ENCODE measurements at regions not wholly inside any gene's neighbourhood (a gene's known extent, or its start where the extent isn't known, plus 50 kb on each side); places are given as distances from the start of the nearest gene placed in this dataset.

DNA sequence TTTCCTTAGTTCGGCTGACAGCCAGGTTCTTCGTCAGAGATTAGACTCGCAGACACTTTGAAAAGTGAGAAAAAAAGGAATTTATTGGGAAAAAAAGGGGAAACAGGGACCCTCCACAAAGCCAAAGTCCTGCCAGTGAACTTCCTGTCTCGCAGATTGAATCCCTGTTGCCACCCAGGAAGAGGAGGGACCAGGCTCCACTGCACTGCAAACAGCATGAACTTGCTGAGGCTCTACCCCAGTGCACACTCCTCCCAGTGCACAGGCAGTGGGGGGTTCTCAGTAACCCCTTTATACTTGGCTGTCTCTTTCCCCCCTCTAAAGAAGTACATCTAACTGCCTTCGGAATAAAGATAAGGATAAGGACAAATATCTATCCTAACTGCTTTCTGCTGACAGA is 959.0 kb downstream of the GRIK2 start:
- H3K9me3 ChIP-seq (replicated peaks): 0 out of 2 replicates have a peak, but pooled peaks cover 3% of the 10 kb centered on the region
- no peak for DNase-seq (ENCODE audit: low read depth in 1 of 2, low spot score in 2 of 2)

DNA sequence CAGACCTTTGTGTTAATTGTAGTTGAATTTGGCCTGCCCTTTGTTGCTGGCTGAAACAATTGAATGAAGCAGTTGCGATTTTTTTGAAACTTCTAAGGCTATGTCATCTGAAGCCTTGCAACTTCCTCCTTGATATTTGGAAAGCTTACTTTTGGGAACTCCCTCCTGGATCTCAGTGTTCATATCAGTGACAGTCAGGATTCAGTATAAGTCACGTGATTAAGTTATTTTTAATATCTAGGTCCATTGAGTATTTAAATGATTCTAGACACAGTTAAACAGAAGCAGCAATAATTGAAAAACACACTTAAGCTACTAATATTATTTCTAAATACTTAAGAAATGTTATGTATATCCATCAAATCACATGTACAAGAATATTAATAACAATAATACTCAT is 951.3 kb downstream of the GRIK2 start:
- Histone ChIP-seq H3K4me1 (replicated peaks) (no peaks in the 10 kb centered on the region), H3K4me3 (no peak overlapping the region), H3K27ac (no peak overlapping the region), H3K9me3 (replicated peaks) (0 out of 2 replicates have a peak, but pooled peaks cover 3% of the 10 kb centered on the region), H3K36me3 (no peaks in the 10 kb centered on the region), H3K27me3 (replicated peaks) (no peaks in the 10 kb centered on the region)
- no peak for DNase-seq (ENCODE audit: low read depth in 1 of 2, low spot score in 2 of 2)

More for the DNA sequence above, 959.0 kb downstream of the GRIK2 start:
- Histone ChIP-seq H3K27ac (no peak overlapping the region), H3K27me3 (replicated peaks) (no peaks in the 10 kb centered on the region), H3K36me3 (no peaks in the 10 kb centered on the region), H3K4me3 (no peak overlapping the region), H3K4me1 (replicated peaks) (no peaks in the 10 kb centered on the region)

DNA sequence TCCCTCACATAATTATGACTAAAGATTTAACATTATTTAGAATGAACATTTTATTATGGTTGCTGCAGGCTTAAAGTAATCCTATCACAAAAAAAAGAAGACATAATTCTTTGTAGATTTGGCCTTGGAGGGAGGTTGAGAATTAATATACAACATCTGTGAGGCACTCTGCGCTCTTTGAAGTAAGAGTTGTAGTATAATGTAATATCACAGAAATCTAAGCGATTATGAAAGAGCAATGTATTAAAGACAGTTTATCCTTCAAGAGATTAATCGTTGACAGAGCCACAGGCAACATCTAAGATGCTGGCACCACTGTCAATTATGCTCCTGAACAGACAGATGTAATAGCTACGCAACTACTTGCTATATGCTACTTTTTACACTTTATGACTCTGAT is 946.8 kb downstream of the GRIK2 start:
- Histone ChIP-seq H3K27ac (no peak overlapping the region), H3K4me1 (replicated peaks) (no peaks in the 10 kb centered on the region)
- no peak for DNase-seq (ENCODE audit: low read depth in 1 of 2, low spot score in 2 of 2)

DNA sequence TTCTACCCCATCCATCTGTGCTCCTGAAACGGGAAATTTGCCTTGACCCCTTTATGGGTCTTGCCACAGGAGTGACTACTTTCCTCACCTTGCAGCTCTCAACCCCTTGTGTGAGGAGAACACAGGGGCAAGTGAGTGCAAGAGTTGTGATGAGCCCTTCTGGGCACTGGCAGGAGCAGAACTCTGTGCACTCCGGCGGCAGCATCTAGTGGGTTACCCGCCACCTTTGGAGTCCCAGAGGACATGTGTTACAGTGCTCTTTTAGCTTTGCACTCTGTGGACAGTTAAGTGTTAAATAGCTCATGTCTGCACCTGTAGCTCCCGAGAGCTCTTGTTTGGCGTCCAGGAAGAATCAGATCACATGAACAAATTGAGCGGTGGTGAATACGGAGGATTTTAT is 940.2 kb downstream of the GRIK2 start:
- Histone ChIP-seq H3K27me3 (replicated peaks) (no peaks in the 10 kb centered on the region), H3K9me3 (replicated peaks) (no peaks in the 10 kb centered on the region), H3K4me3 (no peak overlapping the region), H3K27ac (no peak overlapping the region), H3K4me1 (replicated peaks) (no peaks in the 10 kb centered on the region), H3K36me3 (no peaks in the 10 kb centered on the region)
- no peak for DNase-seq (ENCODE audit: low read depth in 1 of 2, low spot score in 2 of 2)

More for the DNA sequence above, 946.8 kb downstream of the GRIK2 start:
- no peak overlapping the region for H3K4me3 ChIP-seq
- no peaks in the 10 kb centered on the region for H3K9me3 ChIP-seq (replicated peaks)
- no peaks in the 10 kb centered on the region for H3K36me3 ChIP-seq
- H3K27me3 ChIP-seq (replicated peaks): no peaks in the 10 kb centered on the region

DNA sequence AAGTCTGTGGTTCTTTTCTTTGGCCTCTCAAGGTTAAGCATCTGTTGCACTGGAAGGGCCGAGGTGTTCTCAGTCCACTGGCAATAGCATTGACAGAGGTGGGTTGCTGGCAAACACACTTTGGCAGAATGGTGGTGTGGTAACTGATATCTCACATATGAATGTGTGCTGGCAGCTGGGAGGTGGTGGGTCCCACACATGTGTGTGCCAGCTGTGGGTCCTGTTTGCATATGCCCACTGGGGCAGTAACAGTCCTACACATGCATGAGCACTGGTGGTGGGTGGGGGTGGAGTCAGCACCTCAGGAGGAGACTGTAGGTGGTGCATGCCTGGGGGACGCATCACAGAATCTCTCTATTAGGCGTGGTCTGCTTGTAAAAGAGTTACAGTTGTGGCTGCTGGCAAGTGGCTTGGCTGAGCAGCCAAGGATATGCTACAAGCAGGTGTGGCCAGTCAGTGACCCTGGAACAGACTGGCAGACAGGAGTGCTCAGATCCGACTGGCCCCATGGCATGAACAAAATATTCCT is 934.3 kb downstream of the GRIK2 start:
- H3K27ac ChIP-seq: no peak overlapping the region
- H3K36me3 ChIP-seq: no peaks in the 10 kb centered on the region
- H3K27me3 ChIP-seq (replicated peaks): no peaks in the 10 kb centered on the region
- H3K4me1 ChIP-seq (replicated peaks): no peaks in the 10 kb centered on the region
- no peak for DNase-seq (ENCODE audit: low read depth in 1 of 2, low spot score in 2 of 2)
- H3K9me3 ChIP-seq (replicated peaks): no peaks in the 10 kb centered on the region
- H3K4me3 ChIP-seq: no peak overlapping the region

DNA sequence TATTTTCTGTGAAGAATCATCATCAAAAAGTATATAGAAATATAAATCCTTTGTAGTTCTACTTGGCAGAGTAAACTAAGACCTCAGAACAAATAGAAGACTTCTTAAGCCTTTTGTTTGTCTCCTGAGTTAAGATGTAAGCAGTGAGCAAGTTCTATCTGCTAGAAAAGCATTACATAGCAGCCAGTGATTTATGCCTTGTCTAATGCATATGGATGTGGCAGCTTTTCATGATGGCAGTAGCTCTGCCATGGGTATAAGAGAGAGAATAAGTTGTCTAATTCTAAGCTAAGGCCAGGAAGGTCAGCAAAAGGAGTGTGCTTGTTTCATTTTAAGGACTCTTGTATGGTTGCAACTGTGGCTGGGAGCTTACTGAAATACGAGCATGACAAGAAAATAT is 920.2 kb downstream of the GRIK2 start:
- H3K27me3 ChIP-seq (replicated peaks): no peaks in the 10 kb centered on the region
- no peaks in the 10 kb centered on the region for H3K4me1 ChIP-seq (replicated peaks)
- no peak overlapping the region for H3K4me3 ChIP-seq
- H3K9me3 ChIP-seq (replicated peaks): no peaks in the 10 kb centered on the region
- no peak overlapping the region for H3K27ac ChIP-seq
- DNase-seq (ENCODE audit: low read depth in 1 of 2, low spot score in 2 of 2): no peak
- no peaks in the 10 kb centered on the region for H3K36me3 ChIP-seq

DNA sequence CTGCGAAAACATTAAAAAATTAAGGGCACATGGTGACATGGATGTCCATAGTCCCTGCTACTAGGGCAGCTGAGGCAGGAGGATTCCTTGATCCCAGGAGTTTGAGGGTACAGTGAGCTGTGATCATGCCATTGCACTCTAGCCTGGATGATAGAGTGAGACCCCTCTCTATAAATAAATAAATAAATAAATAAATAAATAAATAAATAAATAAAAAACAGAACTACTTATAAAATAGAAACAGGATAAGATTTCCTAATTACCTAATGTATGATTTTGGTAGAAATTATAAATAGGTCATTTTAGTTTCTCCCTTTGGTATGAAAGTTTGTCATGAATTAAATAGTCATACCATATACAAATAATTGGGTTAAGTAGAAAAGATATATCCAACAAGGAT is 916.2 kb downstream of the GRIK2 start:
- Histone ChIP-seq H3K36me3 (no peaks in the 10 kb centered on the region), H3K9me3 (replicated peaks) (no peaks in the 10 kb centered on the region), H3K27ac (no peak overlapping the region), H3K4me3 (no peak overlapping the region), H3K27me3 (replicated peaks) (no peaks in the 10 kb centered on the region), H3K4me1 (replicated peaks) (no peaks in the 10 kb centered on the region)
- DNase-seq (ENCODE audit: low read depth in 1 of 2, low spot score in 2 of 2): no peak

DNA sequence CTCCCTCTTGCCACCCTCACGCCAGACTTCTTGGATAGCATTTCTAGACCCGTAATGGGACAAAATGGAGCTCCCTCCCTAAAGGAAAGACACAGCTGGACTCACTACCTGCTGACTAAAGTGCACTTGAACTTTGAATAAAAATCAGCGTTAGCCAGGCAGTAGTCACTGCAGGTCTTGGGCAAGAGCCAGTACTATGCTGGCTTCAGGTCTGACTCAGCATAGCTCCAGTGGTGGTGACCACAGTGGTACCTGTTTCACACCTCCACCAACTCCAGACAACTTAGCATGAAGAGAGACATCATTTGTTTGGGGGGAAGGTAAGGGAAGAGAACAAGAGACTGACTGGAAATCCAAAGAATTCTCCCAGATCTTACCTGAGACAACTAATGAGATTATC is 906.8 kb downstream of the GRIK2 start:
- H3K27me3 ChIP-seq (replicated peaks): no peaks in the 10 kb centered on the region
- H3K4me3 ChIP-seq: no peak overlapping the region
- no peaks in the 10 kb centered on the region for H3K36me3 ChIP-seq
- H3K9me3 ChIP-seq (replicated peaks): no peaks in the 10 kb centered on the region
- no peaks in the 10 kb centered on the region for H3K4me1 ChIP-seq (replicated peaks)
- H3K27ac ChIP-seq: no peak overlapping the region
- DNase-seq (ENCODE audit: low read depth in 1 of 2, low spot score in 2 of 2): no peak

DNA sequence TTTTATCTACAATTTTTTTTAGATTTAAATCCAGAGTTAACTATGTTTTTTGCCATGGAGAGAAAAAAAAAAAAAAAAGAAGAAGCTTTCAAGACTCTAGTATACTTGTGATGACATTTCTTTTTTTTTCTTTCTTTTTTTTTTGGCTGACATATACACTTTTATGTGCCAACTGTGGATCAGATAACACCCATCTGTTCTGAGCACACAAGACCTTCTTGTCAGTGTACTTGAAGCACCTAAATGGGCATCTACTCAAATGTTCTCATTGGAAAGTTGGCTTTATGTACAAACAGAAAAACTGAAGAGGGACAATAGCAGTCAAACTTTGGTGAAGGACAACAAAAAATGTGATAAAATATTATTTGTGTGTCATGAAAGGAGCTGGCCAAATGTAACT is 904.5 kb downstream of the GRIK2 start:
- DNase-seq (ENCODE audit: low read depth in 1 of 2, low spot score in 2 of 2): no peak
- no peaks in the 10 kb centered on the region for H3K4me1 ChIP-seq (replicated peaks)
- no peaks in the 10 kb centered on the region for H3K9me3 ChIP-seq (replicated peaks)
- H3K27me3 ChIP-seq (replicated peaks): no peaks in the 10 kb centered on the region
- H3K36me3 ChIP-seq: no peaks in the 10 kb centered on the region
- H3K4me3 ChIP-seq: no peak overlapping the region
- no peak overlapping the region for H3K27ac ChIP-seq

Data from SJSA1 (cell line).